ENCODE measurements at regions not wholly inside any gene's neighbourhood (a gene's known extent, or its start where the extent isn't known, plus 50 kb on each side); places are given as distances from the start of the nearest gene placed in this dataset.

DNA sequence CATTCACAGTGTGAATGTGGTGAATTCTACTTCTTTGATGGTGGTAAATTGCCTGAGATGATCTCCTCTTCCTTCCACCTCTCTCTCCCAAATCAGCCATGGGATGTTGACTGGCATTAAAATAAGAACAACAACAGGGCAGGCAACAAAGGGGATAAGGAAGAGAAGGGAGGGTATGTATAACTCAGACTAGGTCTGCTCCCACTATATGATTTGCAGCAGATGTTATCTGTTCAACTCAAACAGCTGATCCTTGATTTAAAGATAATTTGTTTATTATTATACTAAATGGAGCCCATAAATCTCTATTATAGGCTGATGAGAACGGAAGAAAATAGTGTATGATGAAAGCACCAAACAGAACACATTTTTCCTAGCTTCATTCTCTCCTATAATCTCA, 262.0 kb downstream of the BTBD3 start:
- TF ChIP-seq, protein P1, sequence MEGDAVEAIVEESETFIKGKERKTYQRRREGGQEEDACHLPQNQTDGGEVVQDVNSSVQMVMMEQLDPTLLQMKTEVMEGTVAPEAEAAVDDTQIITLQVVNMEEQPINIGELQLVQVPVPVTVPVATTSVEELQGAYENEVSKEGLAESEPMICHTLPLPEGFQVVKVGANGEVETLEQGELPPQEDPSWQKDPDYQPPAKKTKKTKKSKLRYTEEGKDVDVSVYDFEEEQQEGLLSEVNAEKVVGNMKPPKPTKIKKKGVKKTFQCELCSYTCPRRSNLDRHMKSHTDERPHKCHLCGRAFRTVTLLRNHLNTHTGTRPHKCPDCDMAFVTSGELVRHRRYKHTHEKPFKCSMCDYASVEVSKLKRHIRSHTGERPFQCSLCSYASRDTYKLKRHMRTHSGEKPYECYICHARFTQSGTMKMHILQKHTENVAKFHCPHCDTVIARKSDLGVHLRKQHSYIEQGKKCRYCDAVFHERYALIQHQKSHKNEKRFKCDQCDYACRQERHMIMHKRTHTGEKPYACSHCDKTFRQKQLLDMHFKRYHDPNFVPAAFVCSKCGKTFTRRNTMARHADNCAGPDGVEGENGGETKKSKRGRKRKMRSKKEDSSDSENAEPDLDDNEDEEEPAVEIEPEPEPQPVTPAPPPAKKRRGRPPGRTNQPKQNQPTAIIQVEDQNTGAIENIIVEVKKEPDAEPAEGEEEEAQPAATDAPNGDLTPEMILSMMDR (conservative IDR thresholded peaks at IDR 0.05), result no peak
- no peak overlapping the region for H3K4me3 Mint-ChIP-seq
- no peak for DNase-seq (ENCODE audit: low read depth, low spot score)
- no peaks in the 10 kb centered on the region for H3K9me3 Mint-ChIP-seq
- peaks cover 4% of the 10 kb centered on the region for H3K4me1 Mint-ChIP-seq
- no peaks in the 10 kb centered on the region for H3K36me3 Mint-ChIP-seq (ENCODE audit: low read depth)
- H3K27me3 Mint-ChIP-seq (ENCODE audit: low read depth), result no peaks in the 10 kb centered on the region
- no peak overlapping the region for H3K27ac Mint-ChIP-seq (ENCODE audit: unreplicated experiment)

DNA sequence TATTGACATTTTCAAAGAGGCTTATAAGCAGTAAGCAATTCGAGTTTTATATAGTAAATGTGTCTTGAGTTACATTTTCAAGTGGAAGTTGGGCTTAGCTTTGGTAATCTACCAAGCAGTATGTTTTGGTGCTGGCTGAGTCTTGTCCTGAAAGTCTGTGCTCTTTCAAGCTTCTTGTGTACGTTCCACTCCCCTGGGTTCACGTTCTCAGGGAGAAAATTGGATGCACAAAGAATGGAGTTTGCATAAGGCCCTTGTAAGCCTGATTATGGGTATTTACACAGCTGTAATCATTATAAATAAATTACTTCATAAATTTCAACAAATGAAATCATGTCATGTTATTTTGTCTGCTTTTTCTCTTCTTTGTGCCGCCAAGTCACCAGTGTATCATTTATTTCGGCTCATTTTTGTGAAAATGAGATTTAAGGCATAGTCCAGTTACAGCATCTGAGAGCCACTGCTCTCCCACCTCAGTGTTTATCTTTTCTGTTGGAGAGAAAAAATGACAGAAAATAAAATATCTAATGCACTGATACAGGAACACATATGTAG, 262.5 kb downstream of the BTBD3 start:
- Mint-ChIP-seq H3K36me3 (ENCODE audit: low read depth) (no peaks in the 10 kb centered on the region), H3K4me1 (peaks cover 4% of the 10 kb centered on the region), H3K4me3 (no peak overlapping the region), H3K27ac (ENCODE audit: unreplicated experiment) (no peak overlapping the region), H3K27me3 (ENCODE audit: low read depth) (no peaks in the 10 kb centered on the region), H3K9me3 (no peaks in the 10 kb centered on the region)
- no peak for DNase-seq (ENCODE audit: low read depth, low spot score)
- TF ChIP-seq, protein P1 (conservative IDR thresholded peaks at IDR 0.05), result no peak

DNA sequence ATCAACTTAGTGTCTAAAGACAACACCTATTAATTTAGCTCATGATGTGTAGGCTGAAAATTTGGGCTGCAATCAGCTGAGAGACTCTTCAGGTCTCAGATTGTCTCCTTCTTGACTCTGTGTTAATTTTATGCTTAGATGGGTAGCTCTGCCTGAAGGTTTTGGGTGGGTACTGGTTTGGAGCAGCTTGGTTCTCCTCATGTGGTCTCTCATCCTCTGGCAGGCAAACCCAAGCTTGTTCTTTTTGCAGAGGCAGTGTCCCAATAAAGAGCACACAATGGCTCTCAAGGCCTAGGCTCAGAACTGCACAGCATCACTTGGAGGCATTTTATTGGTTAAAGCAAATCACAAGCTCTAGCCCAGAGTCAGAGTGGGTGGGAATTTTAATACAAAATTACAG, 280.6 kb downstream of the BTBD3 start:
- DNase-seq (ENCODE audit: low read depth, low spot score), result no peak
- H3K36me3 Mint-ChIP-seq (ENCODE audit: low read depth), result no peaks in the 10 kb centered on the region
- no peaks in the 10 kb centered on the region for H3K27me3 Mint-ChIP-seq (ENCODE audit: low read depth)
- H3K9me3 Mint-ChIP-seq, result peaks cover 4% of the 10 kb centered on the region
- no peak overlapping the region for H3K4me3 Mint-ChIP-seq
- no peaks in the 10 kb centered on the region for H3K4me1 Mint-ChIP-seq
- TF ChIP-seq, protein P1 (conservative IDR thresholded peaks at IDR 0.05), result no peak
- H3K27ac Mint-ChIP-seq (ENCODE audit: unreplicated experiment), result no peak overlapping the region

DNA sequence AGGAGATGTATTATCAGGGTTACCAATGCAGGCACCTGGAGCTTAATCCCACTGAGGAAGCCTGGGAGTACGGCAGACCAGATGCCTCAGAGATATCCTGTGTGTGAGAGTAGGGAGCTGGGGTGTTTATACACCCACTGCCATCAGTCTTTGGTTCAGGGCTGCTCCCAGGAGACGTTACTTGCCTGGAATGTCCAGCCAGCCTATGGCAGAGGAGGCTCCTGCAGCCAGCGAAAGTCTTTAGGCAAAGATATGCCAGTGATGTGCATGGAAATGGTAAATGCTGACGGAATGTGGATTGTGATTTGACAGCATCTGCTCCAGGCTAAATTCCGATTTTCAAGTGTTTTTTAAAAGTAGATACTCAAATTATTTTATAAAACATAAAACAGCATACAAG, 282.0 kb downstream of the BTBD3 start:
- Mint-ChIP-seq H3K4me1 (no peaks in the 10 kb centered on the region), H3K4me3 (no peak overlapping the region), H3K27me3 (ENCODE audit: low read depth) (no peaks in the 10 kb centered on the region), H3K36me3 (ENCODE audit: low read depth) (no peaks in the 10 kb centered on the region), H3K9me3 (peaks cover 4% of the 10 kb centered on the region), H3K27ac (ENCODE audit: unreplicated experiment) (no peak overlapping the region)
- no peak for DNase-seq (ENCODE audit: low read depth, low spot score)
- TF ChIP-seq, protein P1 (conservative IDR thresholded peaks at IDR 0.05), result no peak

DNA sequence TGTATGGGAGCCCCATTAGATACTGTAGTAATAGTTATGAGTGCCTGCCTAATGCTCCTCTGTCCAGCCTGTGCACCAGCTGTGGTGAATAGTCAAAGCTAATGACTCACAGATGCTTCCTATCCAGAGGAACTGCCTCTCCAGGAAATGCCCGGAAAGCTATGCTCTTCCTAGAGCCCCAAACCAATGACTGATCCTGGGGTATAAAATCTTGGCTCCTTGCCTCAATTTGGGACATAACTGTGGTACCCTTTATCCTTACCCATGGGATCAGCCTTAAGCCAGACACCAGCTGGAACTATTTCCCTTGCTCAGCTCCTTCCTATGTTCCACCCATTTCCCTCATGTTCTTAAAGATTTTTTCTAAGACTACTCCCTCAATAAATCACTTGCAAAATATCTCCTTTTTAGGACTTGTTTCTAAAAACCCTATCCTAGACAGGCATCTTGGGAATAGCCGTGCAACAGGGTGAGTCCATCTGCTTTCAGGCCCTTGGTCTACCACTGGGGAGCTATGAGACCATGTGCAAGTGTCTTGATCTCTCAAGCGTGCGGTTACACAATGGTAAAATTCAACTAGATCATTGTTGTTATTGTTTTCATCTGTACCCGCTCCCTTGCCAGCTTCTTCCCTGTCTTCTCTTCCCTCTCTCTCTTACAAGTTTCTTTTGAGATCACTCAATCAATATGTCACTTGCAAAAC, 283.7 kb downstream of the BTBD3 start:
- H3K27me3 Mint-ChIP-seq (ENCODE audit: low read depth), result no peaks in the 10 kb centered on the region
- TF ChIP-seq, protein P1 (conservative IDR thresholded peaks at IDR 0.05), result no peak

More for the DNA sequence above, 283.7 kb downstream of the BTBD3 start:
- Mint-ChIP-seq H3K27ac (ENCODE audit: unreplicated experiment) (no peak overlapping the region), H3K9me3 (peaks cover 10% of the 10 kb centered on the region), H3K4me1 (no peaks in the 10 kb centered on the region), H3K36me3 (ENCODE audit: low read depth) (no peaks in the 10 kb centered on the region), H3K4me3 (no peak overlapping the region)
- DNase-seq (ENCODE audit: low read depth, low spot score), result no peak

Data from neural crest cell (in vitro differentiated cells).